GM18870 (cell line): ENCODE measurements at regions not wholly inside any gene's neighbourhood (a gene's known extent, or its start where the extent isn't known, plus 50 kb on each side); places are given as distances from the start of the nearest gene placed in this dataset.
"Not testable (repeated sequence)": the region's sequence is repeated elsewhere in the genome, so short reads cannot be mapped to it uniquely, and the experiment has no call there.

Experiments
- ATAC-seq: cut with Tn5 transposase; IDR thresholded peaks from one replicate; pipeline ENCODE4 v1.9.1; 2021; ENCODE audit warnings: moderate library complexity; ENCODE audit not compliant: unreplicated experiment

GRCh38 chr6:98014442-98015201 lies 731.6 kb upstream of the MMS22L start:
- no peak for ATAC-seq

- ATAC-seq, result no peak
Measured at GRCh38 chr6:98016565-98016964, 733.5 kb upstream of the MMS22L start.

- no peak for ATAC-seq
Measured at GRCh38 chr6:98020222-98020621, 737.2 kb upstream of the MMS22L start.

- no peak for ATAC-seq
Measured at GRCh38 chr6:98024359-98024758, 741.3 kb upstream of the MMS22L start.

GRCh38 chr6:98027898-98028297 lies 744.9 kb upstream of the MMS22L start:
- ATAC-seq, result no peak

GRCh38 chr6:98033617-98034016 lies 750.6 kb upstream of the MMS22L start:
- no peak for ATAC-seq

- no peak for ATAC-seq
Measured at GRCh38 chr6:98036344-98036923, 753.4 kb upstream of the MMS22L start.

GRCh38 chr6:98037571-98037970 lies 754.6 kb upstream of the MMS22L start:
- no peak for ATAC-seq

- no peak for ATAC-seq
Measured at GRCh38 chr6:98039443-98039842, 756.4 kb upstream of the MMS22L start.

GRCh38 chr6:98039904-98040607 lies 757.0 kb upstream of the MMS22L start:
- ATAC-seq, result peak; percentile 41

GRCh38 chr6:98041056-98041455 lies 758.0 kb upstream of the MMS22L start:
- no peak for ATAC-seq

GRCh38 chr6:98041921-98042320 lies 758.9 kb upstream of the MMS22L start:
- no peak for ATAC-seq

GRCh38 chr6:98044151-98044561 lies 761.1 kb upstream of the MMS22L start:
- ATAC-seq, result no peak

GRCh38 chr6:98044791-98045470 lies 761.9 kb upstream of the MMS22L start:
- ATAC-seq, result no peak

GRCh38 chr6:98047164-98047563 lies 764.1 kb upstream of the MMS22L start:
- no peak for ATAC-seq

- no peak for ATAC-seq
Measured at GRCh38 chr6:98047871-98048270, 764.9 kb upstream of the MMS22L start.

GRCh38 chr6:98054453-98054852 lies 771.4 kb upstream of the MMS22L start:
- ATAC-seq, result peak; percentile 65

GRCh38 chr6:98056955-98057354 lies 773.9 kb upstream of the MMS22L start:
- no peak for ATAC-seq

- ATAC-seq, result no peak
Measured at GRCh38 chr6:98067375-98067774, 767.0 kb upstream of the POU3F2 start.

GRCh38 chr6:98088537-98088936 lies 745.8 kb upstream of the POU3F2 start:
- not testable (repeated sequence) for ATAC-seq

- no peak for ATAC-seq
Measured at GRCh38 chr6:98092331-98092730, 742.0 kb upstream of the POU3F2 start.
